DMS114 treated with DMSO at 0.1 percent for 48 hours (cell line): ENCODE measurements at regions not wholly inside any gene's neighbourhood (a gene's known extent, or its start where the extent isn't known, plus 50 kb on each side); places are given as distances from the start of the nearest gene placed in this dataset.
"Not testable (repeated sequence)": the region's sequence is repeated elsewhere in the genome, so short reads cannot be mapped to it uniquely, and the experiment has no call there.

Source experiments
- DNase-seq: peaks from one replicate; lab custom pipeline; 2025; ENCODE audit not compliant: unreplicated experiment; lab: John Stamatoyannopoulos, UW

DNA sequence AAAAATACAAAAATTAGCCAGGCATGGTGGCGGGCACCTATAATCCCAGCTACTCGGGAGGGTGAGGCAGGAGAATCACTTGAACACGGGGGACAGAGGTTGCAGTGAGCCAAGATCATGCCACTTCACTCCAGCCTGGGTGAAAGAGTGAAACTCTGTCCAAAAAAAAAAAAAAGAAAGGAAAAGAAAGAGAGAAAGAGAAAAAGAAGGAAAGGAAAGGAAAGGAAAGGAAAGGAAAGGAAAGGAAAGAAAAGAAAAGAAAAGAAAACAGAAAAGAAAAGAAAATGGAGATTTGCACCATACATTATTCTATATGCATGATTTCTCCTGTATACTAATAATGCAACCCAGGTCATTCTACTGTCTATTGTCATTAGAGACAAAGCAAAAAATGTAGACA lies 421.5 kb downstream of the PCDH19 start:
- not testable (repeated sequence) for DNase-seq

DNA sequence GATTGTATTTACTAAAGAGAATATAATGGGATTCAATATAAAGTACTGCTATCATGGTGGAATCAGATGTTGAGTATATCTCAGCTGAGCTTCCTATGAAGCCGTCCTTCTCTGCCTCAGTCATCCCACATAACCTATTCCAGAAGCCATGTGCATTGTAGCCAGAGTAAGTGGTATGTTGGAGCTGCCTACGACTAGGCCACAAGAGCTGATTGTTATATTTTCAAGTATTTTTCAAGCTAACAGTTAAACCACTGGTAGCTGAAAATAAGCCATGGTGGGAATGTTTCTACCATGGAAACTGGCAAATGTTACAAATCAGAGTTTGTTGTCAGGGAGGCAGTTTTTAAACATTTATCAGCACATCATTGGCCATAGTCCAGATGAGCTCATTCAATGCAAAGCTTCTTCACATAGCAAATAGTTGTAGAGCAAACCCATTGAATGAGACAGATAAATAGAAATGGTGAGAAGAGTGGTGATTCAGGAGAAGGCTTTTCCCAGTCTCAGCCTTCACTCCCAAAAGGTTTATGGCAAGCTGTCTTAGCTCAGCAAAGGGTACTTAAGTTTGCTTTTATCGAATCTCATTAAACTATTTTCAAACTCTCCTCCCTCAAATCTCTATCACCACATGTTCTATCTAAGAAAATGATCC lies 436.4 kb downstream of the PCDH19 start:
- no peak for DNase-seq

DNA sequence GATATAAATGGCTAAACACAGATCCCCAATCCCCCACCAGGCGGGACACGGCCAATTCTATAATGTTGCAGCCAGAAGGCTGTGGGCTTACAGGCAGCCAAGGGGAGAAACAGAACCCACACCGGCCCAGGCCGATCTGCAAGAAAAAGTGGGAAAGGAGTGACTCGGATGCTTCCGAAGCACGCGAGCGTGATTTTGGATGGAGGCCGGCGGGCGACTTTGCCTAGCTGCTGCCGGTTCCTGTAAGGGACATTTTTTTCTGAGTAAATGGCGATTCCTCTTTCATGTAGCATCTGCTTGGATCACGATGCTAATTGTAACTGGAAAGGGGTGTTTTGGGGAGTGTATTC lies 470.2 kb downstream of the PCDH19 start:
- no peak for DNase-seq

- DNase-seq, result not testable (repeated sequence)
Measured at GRCh38 chrX:99939206-99939882, 470.7 kb downstream of the PCDH19 start.

GRCh38 chrX:99938464-99938863 lies 471.6 kb downstream of the PCDH19 start:
- no peak for DNase-seq

DNA sequence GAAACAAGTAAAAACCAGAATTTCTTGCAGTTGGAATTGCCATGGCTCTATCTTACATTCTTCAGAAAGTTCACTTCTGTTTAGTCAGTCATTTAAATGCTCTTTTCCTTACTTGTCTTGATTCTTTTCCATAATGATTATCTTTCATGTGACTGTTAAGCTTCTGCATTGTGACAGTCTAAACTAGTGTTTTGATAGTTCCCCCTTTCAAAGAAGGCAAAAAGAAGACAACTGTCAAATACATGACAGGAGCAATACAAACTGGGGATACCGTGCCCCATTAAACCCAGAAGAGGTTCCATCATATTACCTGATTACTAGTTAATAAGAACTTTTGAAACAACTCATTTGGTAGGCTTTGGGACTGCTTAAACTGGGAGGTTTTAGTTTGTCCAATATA lies 476.2 kb downstream of the PCDH19 start:
- no peak for DNase-seq

- no peak for DNase-seq
Measured at GRCh38 chrX:99914635-99915034, 495.4 kb downstream of the PCDH19 start.

DNA sequence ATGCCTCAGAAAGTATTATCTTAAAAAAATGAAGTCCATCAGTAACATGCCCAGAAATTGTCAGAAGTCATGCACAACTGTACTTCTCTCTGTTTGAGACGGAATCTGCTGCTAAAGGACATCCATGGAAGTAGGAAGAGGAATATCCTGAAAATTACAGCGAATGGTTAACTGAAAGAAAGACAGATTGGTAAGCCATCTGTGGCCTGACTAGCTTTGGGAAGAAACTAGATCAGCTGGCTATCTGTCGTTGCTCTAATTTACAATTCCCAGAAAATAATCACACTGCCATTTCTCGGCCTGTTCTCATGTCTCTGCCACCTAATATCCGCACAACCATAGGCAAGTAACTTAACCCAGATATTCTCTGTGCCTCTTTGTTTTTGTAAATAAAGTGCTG lies 496.5 kb downstream of the PCDH19 start:
- no peak for DNase-seq

GRCh38 chrX:99909946-99910345 lies 500.1 kb downstream of the PCDH19 start:
- DNase-seq, result no peak

- DNase-seq, result no peak
Measured at GRCh38 chrX:99901091-99901490, 509.0 kb downstream of the PCDH19 start.

GRCh38 chrX:99887918-99888317 lies 522.2 kb downstream of the PCDH19 start:
- no peak for DNase-seq

DNA sequence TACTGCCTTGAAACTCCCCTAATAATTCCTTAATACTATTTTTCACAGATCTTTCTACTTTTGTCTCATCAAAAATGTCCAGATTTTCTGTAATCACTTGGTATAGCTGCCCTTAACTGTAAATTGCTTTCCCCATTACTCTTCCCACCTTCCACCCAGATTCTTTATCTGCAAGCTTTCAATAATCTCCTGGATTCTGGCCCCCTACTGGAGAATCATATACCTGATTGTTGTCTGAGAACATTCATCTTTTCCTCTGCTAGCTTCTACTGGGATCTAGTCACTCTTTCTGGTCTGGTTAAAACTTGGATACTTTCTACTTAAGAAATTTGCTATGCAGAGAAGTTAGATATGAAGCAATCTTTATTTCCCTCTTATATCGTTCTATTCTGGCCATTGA lies 552.6 kb downstream of the PCDH19 start:
- no peak for DNase-seq

GRCh38 chrX:99833821-99834220 lies 576.3 kb downstream of the PCDH19 start:
- DNase-seq, result no peak

DNA sequence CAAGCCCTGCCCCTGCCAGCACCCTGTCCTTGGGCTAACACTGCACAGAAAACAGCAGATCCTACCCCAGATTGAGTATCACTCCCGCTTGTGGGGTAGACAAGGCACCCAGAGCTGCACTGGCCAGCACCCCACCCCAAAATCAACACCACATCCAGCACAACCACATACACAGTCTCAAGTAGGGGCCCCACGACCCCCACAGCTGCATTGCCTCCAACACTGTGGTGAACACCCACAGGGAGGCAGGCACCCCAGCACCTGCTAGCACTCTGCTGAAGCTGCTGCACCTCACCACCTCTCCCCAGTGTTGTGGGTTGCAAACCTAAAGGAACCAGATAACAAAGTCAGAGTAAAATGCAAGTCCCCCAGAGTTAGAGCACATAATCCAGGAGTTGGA lies 589.9 kb downstream of the PCDH19 start:
- no peak for DNase-seq

DNA sequence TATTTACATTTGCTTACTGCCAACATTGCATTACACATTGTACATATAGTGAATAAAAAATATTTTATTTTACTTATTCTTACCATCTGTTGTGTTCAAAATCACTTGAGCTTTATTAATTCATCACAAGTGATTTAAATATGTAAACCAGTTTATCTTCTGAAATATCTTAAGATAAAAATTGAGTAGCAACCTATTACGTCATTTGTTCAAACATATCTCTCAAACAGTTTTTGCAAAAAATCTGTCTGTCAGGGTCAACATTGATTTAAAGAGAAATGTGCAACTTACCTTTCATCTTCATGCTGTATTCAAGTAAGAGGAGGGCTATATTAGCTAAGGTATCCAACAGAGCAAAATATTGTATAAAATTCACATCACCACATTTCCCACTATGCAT lies 610.1 kb downstream of the PCDH19 start:
- DNase-seq, result no peak

GRCh38 chrX:99798936-99799335 lies 611.1 kb downstream of the PCDH19 start:
- no peak for DNase-seq

GRCh38 chrX:99795495-99795894 lies 614.6 kb downstream of the PCDH19 start:
- DNase-seq, result no peak

GRCh38 chrX:99782516-99783040 lies 627.5 kb downstream of the PCDH19 start:
- no peak for DNase-seq

- no peak for DNase-seq
Measured at GRCh38 chrX:99777912-99778311, 632.2 kb downstream of the PCDH19 start.

- DNase-seq, result no peak
Measured at GRCh38 chrX:99761731-99762130, 648.3 kb downstream of the PCDH19 start.

- DNase-seq, result no peak
Measured at GRCh38 chrX:99752776-99753175, 657.3 kb downstream of the PCDH19 start.

GRCh38 chrX:99750721-99751120 lies 659.4 kb downstream of the PCDH19 start:
- DNase-seq, result no peak

GRCh38 chrX:99722094-99722493 lies 688.0 kb downstream of the PCDH19 start:
- no peak for DNase-seq
